ENCODE measurements at regions not wholly inside any gene's neighbourhood (a gene's known extent, or its start where the extent isn't known, plus 50 kb on each side); places are given as distances from the start of the nearest gene placed in this dataset.

DNA sequence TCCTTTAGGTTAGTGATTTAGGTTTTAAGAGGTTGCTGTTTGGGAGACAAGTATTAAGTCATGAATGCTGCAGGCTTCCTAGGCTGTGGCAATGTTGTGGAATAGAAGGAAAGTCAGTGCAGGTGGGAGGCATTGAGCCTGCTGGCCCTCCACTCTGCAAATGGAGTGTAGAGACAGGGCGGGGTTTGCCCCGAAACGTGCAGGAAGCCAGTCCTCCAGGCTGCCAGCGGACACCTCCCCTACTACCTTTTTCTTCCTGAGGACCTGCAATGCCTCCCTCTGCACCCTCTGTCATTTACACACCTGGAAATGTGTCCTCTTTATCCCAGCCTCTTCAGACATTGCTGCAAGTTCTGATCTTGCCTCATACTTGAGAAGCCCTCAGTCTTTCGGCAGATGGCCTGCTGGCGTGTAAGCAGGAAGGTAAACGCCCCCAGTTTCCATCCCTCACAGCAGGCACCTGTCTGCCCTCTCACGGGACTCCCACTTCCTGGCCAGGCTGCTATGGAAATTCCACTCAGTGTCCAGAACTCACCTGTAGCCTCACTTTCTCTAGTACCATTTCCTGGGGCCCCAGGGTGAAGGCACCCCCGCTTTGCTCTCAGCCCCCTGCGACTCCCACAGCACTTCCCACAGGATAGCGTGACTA, 81.6 kb upstream of the BOD1 start:
- H3K4me2 ChIP-seq (ENCODE audit: insufficient read depth in 1 of 2, low read depth in 2 of 2, low read length in 2 of 2) = no peak overlapping the region
- H2BK120ac ChIP-seq (replicated peaks; ENCODE audit: low read depth, low read length) = no peak overlapping the region

More for the DNA sequence above, 81.6 kb upstream of the BOD1 start:
- Histone ChIP-seq H4K20me1 (replicated peaks in 1 of 2; ENCODE audit: control insufficient read depth in 1 of 2, insufficient read depth in 2 of 2, low read length in 2 of 2) (no peaks in the 10 kb centered on the region), H3K14ac (ENCODE audit: insufficient read length) (no peak overlapping the region), H4K8ac (ENCODE audit: extremely low read depth, insufficient read depth, low read length) (no peak overlapping the region), H3K36me3 (ENCODE audit: control insufficient read depth in 2 of 4, insufficient read depth in 4 of 4, low read length in 3 of 4) (no peaks in the 10 kb centered on the region), H3K4me1 (replicated peaks in 1 of 4; ENCODE audit: control insufficient read depth in 3 of 4, insufficient read depth in 4 of 4, low read length in 3 of 4) (peaks cover 6 to 16% (median 7%) of the 10 kb centered on the region in 4 experiments), H3K79me2 (ENCODE audit: control insufficient read depth in 1 of 2, insufficient read depth in 2 of 2, low read length in 2 of 2) (no peaks in the 10 kb centered on the region), H4K5ac (ENCODE audit: insufficient read length, low read depth, low read length) (no peak overlapping the region), H2BK12ac (ENCODE audit: low read depth, low read length) (0 out of 2 replicates have a peak overlapping the region, but pooled peaks have one; percentile 61), H2BK5ac (ENCODE audit: low read depth, low read length) (0 out of 2 replicates have a peak overlapping the region, but pooled peaks have one; percentile 22), H3K27ac (ENCODE audit: low read depth, low read length) (no peak overlapping the region), H3K9ac (replicated peaks in 1 of 4; ENCODE audit: extremely low read depth in 1 of 4, low read depth in 3 of 4, low read length in 3 of 4) (no peak overlapping the region), H3K4ac (replicated peaks; ENCODE audit: insufficient read length, low read depth, low read length) (no peak overlapping the region), H3K56ac (replicated peaks; ENCODE audit: insufficient read length, low read depth, low read length) (no peak overlapping the region), H3K18ac (ENCODE audit: extremely low read depth, low read length) (peak overlapping the region; percentile 75; the same call in 1 of the 2 replicates), H2BK15ac (ENCODE audit: low read length) (no peak overlapping the region), H3K27me3 (replicated peaks in 1 of 4; ENCODE audit: control insufficient read depth in 3 of 4, extremely low read depth in 1 of 4, insufficient read depth in 3 of 4, low read length in 3 of 4) (no peaks in the 10 kb centered on the region), H3K79me1 (ENCODE audit: low read depth, low read length) (no peaks in the 10 kb centered on the region), H4K91ac (replicated peaks; ENCODE audit: insufficient read length, low read length) (peak overlapping the region; percentile 3), H3K9me3 (ENCODE audit: insufficient read depth in 2 of 2, low read depth in 1 of 2, low read length in 1 of 2) (peaks cover 0 to 5% of the 10 kb centered on the region in 2 experiments; a peak in 1 of 4 replicates), H3K23ac (ENCODE audit: insufficient read length) (no peak overlapping the region), H2AFZ (ENCODE audit: low read length) (peak overlapping the region; percentile 74), H3K4me3 (ENCODE audit: extremely low read depth in 1 of 4, insufficient read depth in 2 of 4, low read depth in 3 of 4, low read length in 4 of 4) (no peak overlapping the region), H2BK20ac (ENCODE audit: low read length) (peak overlapping the region; percentile 53; the same call in 1 of the 2 replicates), H2AK5ac (ENCODE audit: low read depth, low read length) (no peak overlapping the region), H3K23me2 (ENCODE audit: low read depth, low read length) (no peaks in the 10 kb centered on the region)
- FAIRE-seq (no peak), DNase-seq (ENCODE audit: low read depth in 1 of 2, low spot score in 2 of 2) (no peak)
- ChIA-PET POLR2A (ENCODE audit: partially characterized antibody) (interaction anchor here (0.6 kb wide), 1 partner anchor 266 kb away, joined by 3 read pairs; no protein-coding TSS in a partner anchor), CTCF (ENCODE audit: partially characterized antibody) (interaction anchor here (0.6 to 1.2 kb wide), 2 partner anchors 55 to 1063 kb away, joined by 3 to 4 read pairs; no protein-coding TSS in a partner anchor)
- WGBS, 2 experiments (ENCODE audit: extremely low coverage in 1 of 2, insufficient coverage in 1 of 2, insufficient read length in 1 of 2, insufficient replicate concordance in 2 of 2, low coverage in 1 of 2, low lambda C conversion rate in 2 of 2, missing lambda C conversion rate in 1 of 2) = 72% methylated on average over 11 of the region's 11 CpGs; no CpG with 5 or more reads in 1 of the 2 experiments
- no peak for TF ChIP-seq NRF1 (IDR thresholded peaks at IDR 0.05; ENCODE audit: low read depth, low read length)
